Lower leg skin (tissue), 4 donors: ENCODE measurements at regions not wholly inside any gene's neighbourhood (a gene's known extent, or its start where the extent isn't known, plus 50 kb on each side); places are given as distances from the start of the nearest gene placed in this dataset.

ENCODE experiments used
- DNase-seq, 2 donors: peaks; one replicate each; pipeline ENCODE4 v3.0.0-alpha.2; 2019; ENCODE audit warnings: low spot score in 2 of 2
- H3K4me3 ChIP-seq: fragments of 200-600 bp; sonication (generic); 2 replicates; pipeline ENCODE4 v1.5.1; 2017; ENCODE audit warnings: mild to moderate bottlenecking, low read depth; ENCODE audit not compliant: poor library complexity, severe bottlenecking
- POLR2A ChIP-seq, 2 donors: fragments of 450-650 bp; IDR thresholded peaks; one replicate each; pipeline ENCODE4 v1.6.1; 2016 to 2017; ENCODE audit warnings: antibody characterized with exemption in 2 of 2, mild to moderate bottlenecking in 1 of 2, moderate library complexity in 1 of 2
- WGBS, 2 donors: methylation state at CpG; one replicate each; pipeline ENCODE4 v1.1.5; 2018; 5-methylcytosine and 5-hydroxymethylcytosine counted together
- intact Hi-C: fragments of 100-400 bp; cut with DNase I; formaldehyde crosslinking; loops from one replicate; pipeline ENCODE4 v1.15.0; 2023; ENCODE audit warnings: low total_unique reads
- TF ChIP-seq, protein P1 (sequence below), 3 donors: fragments of 450-650 bp; IDR thresholded peaks; one replicate each; pipeline ENCODE4 v1.5.1; 2016; ENCODE audit warnings: antibody characterized with exemption in 3 of 3, mild to moderate bottlenecking in 3 of 3, moderate library complexity in 2 of 3

- no peak overlapping the region for H3K4me3 ChIP-seq
- WGBS, 2 donors, result 77 to 92% methylated on average over 2 of the region's 2 CpGs
- intact Hi-C loops, result no loop called here
These were observed 257.5 kb downstream of the MFSD1 start for GRCh38 chr3:159059395-159059794.

GRCh38 chr3:159062734-159063410, 261.0 kb downstream of the MFSD1 start:
- intact Hi-C loops, result no loop called here

More at GRCh38 chr3:159059395-159059794, 257.5 kb downstream of the MFSD1 start:
- no peak for TF ChIP-seq POLR2A (IDR thresholded peaks at IDR 0.05)
- TF ChIP-seq, protein P1, sequence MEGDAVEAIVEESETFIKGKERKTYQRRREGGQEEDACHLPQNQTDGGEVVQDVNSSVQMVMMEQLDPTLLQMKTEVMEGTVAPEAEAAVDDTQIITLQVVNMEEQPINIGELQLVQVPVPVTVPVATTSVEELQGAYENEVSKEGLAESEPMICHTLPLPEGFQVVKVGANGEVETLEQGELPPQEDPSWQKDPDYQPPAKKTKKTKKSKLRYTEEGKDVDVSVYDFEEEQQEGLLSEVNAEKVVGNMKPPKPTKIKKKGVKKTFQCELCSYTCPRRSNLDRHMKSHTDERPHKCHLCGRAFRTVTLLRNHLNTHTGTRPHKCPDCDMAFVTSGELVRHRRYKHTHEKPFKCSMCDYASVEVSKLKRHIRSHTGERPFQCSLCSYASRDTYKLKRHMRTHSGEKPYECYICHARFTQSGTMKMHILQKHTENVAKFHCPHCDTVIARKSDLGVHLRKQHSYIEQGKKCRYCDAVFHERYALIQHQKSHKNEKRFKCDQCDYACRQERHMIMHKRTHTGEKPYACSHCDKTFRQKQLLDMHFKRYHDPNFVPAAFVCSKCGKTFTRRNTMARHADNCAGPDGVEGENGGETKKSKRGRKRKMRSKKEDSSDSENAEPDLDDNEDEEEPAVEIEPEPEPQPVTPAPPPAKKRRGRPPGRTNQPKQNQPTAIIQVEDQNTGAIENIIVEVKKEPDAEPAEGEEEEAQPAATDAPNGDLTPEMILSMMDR (IDR thresholded peaks at IDR 0.05), result no peak
- no peak for DNase-seq

GRCh38 chr3:159069091-159069490, 267.2 kb downstream of the MFSD1 start, which contains the start of gene IQCJ:
Gene IQCJ, plus strand, starts transcription at chr3:159069319.
- H3K4me3 ChIP-seq, result no peak within 1 kb of the TSS
- 37 to 47% methylated on average over 7 of the region's 7 CpGs for WGBS, 2 donors
- intact Hi-C loops, result no loop called here
- TF ChIP-seq, protein P1 (IDR thresholded peaks at IDR 0.05), result no peak
- no peak for TF ChIP-seq POLR2A (IDR thresholded peaks at IDR 0.05)
- DNase-seq, result no peak

More at GRCh38 chr3:159062734-159063410, 261.0 kb downstream of the MFSD1 start:
- no peak for DNase-seq
- TF ChIP-seq POLR2A (IDR thresholded peaks at IDR 0.05), result no peak
- TF ChIP-seq, protein P1 (IDR thresholded peaks at IDR 0.05), result no peak
- WGBS, 2 donors, result 89 to 91% methylated on average over 6 of the region's 6 CpGs
- H3K4me3 ChIP-seq, result no peak overlapping the region

DNA sequence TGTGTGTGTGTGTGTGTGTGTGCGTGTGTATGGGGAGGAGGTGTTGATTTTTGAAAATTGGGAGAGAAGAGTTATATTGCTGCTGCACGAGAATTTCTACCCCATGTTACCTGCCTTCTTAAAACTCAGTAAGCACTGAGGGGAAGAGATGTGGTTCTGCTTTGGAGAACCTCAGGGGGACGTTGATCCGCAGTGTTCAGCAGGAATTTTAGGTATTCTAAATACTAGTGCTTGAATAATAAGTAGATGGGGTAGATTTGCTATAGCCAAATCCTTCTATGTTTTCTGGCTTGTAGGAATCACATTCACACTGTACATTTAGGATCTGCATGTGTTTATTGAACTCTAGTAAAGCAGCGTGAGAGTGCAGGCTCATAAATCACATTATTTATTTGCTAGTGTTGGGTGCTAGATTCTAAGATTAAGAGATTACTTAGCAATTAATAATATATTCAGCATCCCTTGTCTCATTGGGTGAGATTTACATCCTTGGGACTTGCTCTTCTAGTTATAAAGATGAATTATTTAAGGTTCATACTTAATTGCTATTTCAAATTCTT, 268.1 kb downstream of the MFSD1 start:
- no peak for TF ChIP-seq POLR2A (IDR thresholded peaks at IDR 0.05)
- TF ChIP-seq, protein P1 (IDR thresholded peaks at IDR 0.05), result no peak
- WGBS, 2 donors, result 52 to 53% methylated on average over 5 of the region's 5 CpGs
- H3K4me3 ChIP-seq, result no peak overlapping the region
- no peak for DNase-seq
- intact Hi-C loops, result no loop called here

GRCh38 chr3:159074756-159075701, 273.2 kb downstream of the MFSD1 start:
- no peak for TF ChIP-seq POLR2A (IDR thresholded peaks at IDR 0.05)
- TF ChIP-seq, protein P1 (IDR thresholded peaks at IDR 0.05), result no peak
- intact Hi-C loops, result no loop called here
- WGBS, 2 donors, result 75 to 79% methylated on average over 3 of the region's 3 CpGs
- no peak for DNase-seq
- no peak overlapping the region for H3K4me3 ChIP-seq
